COR-L47 (cell line): ENCODE measurements at regions not wholly inside any gene's neighbourhood (a gene's known extent, or its start where the extent isn't known, plus 50 kb on each side); places are given as distances from the start of the nearest gene placed in this dataset.
A peak's percentile ranks its signal among the peaks of the same experiment; 100 is the strongest.

Experiments
- DNase-seq: peaks from one replicate; lab custom pipeline; 2025; lab: John Stamatoyannopoulos, UW

DNA sequence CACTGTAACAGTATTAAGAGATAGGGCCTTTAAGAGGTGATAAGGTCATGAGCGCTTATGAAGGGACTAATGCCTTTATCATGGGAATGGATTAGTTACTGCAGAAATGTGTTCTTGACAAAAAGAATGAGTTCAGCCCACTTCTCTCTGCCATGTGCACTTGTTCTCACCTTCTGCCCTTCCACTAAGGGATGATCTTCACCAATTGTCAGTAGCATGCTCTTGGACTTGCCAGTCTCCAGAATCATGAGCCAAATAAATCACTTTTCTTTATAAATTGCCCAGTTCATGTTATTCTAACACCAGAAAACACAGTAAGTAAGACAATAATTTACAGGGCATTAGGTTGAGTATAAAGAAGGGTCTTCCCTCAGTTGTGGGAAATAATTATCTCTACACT is 189.1 kb downstream of the CRPPA start:
- DNase-seq, result no peak

DNA sequence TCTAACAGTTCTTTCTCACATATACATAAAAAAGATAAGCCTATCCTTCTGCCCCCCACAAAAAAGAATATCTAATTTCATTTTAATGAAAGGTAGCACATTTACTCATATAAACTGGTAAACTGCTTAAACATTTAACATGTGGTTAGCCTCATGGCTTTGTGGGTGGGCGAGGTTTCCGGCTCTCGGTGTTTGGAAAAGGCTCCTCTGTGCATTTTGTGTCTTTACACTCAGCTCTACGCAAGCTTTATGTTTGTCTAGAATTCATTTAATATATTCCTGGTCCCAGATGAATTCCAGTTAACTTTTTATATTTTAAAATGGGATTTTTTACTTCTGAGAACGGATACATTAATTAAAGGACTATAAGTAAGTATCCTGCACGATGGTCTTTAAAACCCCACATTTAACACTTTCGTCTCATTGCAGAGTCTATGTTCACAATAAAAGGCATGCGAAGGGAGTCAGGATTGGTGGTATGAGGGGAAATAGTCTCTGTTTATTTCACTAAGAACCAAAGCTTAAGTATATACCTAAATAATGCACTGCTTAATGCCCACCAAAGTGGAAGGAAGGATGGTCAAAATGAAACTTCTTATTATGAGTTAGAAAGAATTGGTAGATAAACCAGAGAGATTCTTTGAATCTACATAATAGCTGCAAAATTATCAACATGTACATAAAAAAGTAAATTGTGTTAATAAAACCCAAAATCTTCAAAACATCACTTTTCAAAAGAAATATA is 197.2 kb downstream of the CRPPA start:
- DNase-seq, result no peak

DNA sequence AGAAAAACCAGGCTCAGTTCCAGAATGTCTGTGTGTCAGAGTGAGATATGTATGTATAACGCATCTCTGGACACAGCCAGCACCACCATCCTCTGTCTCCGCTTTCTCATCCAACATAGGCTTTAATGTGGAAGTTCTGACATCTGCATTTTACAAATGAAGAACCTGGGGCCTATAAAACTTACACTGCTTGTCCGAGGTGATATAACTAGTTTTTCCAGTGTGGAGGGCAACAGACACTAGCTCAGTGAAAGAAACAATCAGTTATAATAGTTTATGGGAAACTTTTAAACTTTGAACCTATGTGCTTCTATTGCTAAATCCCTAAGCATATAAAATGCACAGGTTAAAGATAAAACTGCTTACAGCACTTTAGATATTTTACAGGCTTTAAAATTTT is 208.7 kb downstream of the CRPPA start:
- no peak for DNase-seq

DNA sequence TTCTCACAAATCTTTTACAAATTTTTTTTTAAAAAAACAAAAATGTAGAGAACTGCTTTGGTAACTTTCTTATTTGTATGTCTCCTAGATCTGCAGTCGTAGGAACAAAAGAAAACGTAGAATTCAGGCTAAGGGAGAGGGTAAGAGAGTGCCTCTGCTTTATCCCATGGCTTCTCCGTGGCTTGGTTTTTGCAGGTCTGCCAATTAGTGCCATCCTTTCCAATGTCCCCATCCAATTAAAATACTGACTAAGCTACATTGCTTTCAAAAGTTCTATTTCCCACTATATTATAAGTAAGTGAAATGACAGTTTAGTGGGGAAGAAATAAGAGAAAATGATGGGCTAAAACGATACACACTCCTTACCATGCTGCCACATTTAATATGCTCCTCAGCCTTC is 209.3 kb downstream of the CRPPA start:
- DNase-seq, result no peak

DNA sequence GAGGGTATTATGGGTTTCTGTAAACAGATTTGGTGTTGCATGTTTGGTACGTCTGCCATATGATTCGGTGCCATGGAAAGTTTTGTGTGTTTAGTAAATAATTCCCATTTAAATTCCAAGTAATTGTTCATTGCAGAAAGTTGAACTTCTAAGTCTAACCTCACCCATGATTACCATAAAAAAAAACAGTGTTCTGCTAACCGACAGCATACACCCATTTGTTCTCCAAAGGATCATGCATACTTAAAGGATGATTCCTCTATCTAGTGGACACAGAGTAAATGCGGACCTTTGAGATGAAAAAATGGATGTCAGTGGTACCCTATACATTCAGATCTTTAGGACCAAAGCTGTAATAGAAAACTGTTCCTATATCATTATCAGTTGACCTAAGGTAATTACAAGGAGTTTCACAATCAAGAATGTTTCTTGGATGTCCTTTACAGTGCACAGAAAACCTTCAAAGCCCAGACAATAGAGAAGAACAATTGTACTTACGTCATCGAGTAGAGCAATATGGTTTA is 209.9 kb downstream of the CRPPA start:
- no peak for DNase-seq

DNA sequence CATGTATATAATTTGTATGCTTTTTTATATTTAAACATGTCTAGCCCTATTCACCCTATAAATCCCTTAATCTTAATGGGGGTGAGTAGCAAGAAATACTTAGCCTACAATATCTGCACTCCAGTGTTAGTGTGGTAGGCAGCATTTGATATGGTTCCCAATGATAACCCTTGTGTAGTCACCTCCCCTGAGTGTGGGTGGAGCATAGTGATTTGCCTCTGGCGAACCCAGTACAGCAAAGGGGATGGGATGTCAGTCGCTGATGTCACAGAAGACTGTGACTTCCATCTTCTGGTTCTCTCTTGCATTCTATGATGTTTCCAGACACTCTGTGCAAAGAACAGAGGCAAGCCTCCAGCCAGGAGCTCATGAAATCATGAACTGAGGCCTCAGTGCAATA is 211.2 kb downstream of the CRPPA start:
- DNase-seq, result no peak

DNA sequence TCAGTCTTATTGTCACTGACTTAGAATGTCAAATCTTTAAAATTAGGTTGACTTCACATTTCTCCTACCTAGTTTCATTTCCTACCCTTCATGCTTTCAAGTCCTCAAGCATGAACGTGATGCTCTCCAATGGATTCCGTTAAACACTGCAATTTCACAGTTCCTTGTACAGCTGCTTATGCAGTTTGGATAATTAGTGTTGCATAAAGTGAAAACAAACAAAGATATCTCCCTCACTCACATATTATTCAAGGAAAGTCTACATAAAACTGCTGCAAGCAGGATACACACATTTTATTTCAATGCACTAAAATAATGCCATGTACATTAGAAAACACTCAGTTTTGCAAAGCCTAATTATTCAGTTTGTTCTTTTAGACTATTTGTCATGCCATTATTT is 214.0 kb downstream of the CRPPA start:
- DNase-seq, result no peak

DNA sequence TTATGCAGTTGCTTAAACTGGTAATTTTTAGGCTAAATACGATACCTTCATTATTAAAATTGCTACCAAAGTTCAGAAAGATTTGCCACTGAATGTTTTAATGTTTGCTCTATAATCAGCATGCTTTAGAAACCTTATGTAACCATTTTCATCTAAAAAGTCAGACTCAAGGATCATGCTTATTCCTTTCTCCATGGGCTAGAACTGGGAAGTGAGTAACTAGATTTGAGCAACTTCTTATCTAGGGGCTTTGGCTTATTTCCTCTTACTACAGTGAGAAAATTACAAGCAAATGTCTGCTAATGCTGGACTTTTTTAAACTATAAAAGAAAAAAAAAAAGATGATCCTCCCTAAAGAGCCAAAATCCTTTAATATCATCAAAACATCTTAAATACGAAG is 215.9 kb downstream of the CRPPA start:
- DNase-seq, result no peak

DNA sequence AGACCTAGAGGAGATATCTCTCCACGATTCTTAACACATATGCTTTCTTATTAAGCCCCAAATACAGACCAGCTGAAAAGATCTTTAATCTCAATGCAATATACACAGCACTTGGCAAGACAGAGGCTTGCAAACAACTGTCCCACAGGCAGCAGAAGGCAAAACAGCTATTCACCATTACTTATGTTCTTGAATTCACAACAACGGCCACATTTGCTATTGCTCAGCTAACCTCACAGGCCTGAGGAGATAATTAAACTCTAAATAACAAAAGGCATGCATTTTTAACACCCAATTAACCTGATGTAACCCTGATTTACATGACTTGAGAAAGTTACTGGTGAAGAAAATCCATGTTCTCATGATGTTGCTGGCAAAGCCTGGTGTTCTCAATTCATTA is 216.4 kb downstream of the CRPPA start:
- DNase-seq, result no peak

DNA sequence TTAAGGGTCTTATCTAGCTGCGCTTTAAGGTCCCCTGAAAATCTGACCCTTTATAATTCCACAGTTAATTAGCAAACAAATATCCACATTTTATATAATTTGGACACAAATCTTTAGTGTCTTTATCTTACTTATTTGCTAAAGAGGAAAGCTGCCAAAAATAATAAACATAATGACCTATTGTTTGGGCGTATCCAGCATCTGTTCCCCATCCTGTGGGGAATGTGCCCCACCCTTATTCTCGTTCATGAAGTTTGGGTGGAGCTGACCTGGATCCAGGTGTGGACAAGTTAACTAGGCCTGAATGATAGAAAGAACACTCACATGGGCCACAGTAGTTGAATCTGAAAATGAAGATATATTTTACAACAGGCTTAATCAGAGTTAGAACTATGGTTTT is 218.3 kb downstream of the CRPPA start:
- DNase-seq, result peak; percentile 41

DNA sequence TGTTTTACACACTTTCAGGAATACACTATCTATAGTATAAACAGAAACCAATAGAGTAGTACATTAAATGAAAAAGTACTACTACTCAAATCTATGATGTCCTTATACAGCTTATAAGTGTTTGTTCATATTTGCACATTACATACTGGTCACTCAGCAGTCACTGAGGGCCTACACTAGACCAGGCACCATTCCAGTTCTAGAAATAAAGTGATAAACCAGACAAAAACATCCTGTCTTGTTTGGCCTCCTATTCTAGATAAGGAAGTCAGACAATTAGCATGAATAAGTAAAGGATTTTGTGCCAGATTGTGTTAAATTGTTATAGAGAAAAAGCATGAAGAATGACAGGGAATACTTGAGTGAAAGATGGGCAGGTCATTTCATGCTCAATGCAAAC is 219.0 kb downstream of the CRPPA start:
- no peak for DNase-seq

DNA sequence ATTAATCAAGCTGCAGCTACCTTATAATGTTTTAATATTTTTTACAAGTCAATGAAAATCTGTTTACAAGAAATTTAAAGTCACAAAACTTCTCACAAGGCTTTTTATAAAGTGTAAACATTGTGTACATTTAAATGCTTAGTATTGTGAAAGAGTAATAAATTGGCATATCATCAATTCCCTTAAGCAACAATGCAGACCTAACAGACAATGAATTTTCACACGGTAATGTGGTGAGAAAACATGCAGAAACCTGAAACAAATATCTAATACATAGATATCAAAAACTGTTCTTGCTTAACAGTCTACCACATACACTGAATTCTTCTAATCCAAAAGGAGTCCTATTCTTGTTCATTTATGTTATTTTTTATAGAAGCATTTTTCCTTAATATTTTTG is 220.7 kb downstream of the CRPPA start:
- no peak for DNase-seq

DNA sequence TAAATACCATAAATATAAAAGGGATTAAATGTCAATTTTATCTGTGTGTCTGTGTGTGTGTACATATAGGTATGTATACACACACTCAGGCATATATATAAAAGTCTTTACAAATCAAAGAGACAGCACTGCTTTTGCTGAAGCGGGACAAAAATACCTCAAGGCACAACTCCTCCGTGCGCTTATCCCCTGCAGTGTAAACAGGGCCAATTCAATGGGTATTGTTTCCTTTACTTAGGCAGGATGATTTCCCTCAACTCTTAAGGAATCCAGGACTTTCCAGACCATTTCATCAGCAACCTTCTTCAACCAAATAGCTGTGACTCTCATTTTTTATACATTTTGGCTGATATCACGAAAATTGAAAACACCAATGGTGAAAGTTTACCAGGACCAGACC is 227.7 kb downstream of the CRPPA start:
- no peak for DNase-seq

DNA sequence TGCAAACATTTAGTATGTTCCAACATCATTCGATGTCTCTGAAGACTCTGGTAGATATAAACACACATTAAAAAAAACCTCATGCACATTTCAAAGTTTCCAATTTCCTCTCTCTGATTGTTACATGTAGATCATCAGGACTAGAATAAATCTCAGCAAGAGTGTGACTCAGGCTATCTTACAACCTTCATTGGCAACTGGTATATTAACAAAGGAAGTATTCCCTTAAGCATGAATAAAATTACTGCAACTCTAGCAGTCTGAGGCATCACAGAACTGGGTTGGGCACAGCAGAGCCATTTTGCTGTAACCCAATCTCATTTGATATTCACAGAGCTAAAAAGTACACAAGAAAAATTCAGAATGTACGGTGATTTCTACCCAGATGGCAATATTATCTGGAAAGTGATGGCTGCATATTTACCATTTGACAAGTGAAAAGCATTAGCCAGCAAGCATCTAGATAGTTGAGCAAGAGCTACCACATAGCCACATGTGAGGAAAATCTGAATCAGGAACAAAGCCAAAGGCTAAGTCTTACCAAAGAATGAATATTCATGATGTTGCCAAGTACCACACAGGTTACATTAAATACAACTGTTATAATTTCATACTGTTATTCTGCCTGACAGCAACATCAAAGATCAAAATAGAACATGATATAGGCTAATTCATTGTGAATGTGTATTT is 232.2 kb downstream of the CRPPA start:
- DNase-seq, result no peak

DNA sequence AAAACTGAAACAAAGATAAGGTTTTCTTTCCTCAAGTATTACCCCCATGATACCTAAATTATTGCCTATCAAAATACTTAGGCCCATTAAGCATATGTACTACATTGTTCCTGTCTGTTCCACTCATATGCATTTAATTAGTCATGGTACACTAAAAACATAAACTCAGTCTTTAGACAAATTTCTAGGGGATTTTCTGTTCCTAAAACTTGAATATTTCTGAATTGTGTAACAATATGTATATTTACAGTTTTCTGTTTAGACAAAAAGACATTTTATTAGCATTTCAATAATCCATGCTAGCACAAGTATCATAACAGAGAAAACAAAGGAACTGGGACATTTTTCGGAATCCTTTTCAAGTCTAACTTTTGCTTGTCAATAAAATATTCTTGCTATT is 234.2 kb downstream of the CRPPA start:
- no peak for DNase-seq

DNA sequence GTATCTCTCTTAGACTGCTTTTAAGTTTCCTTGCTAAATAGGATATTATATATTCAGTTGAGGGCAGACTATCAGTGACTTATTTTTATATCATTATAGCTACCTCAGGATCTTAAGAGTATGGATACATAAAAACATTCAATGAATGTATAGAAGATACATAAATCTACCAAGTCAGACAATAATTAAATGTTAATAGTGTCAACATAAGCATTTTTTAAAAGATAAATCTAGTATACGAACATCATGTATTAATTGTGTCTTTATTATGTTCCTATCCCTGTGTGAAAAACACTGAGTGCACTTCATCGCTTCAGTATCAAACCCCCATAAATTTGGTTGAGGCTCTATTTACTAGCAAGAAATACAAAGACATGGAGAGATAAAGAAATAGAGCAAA is 242.8 kb downstream of the CRPPA start:
- no peak for DNase-seq

DNA sequence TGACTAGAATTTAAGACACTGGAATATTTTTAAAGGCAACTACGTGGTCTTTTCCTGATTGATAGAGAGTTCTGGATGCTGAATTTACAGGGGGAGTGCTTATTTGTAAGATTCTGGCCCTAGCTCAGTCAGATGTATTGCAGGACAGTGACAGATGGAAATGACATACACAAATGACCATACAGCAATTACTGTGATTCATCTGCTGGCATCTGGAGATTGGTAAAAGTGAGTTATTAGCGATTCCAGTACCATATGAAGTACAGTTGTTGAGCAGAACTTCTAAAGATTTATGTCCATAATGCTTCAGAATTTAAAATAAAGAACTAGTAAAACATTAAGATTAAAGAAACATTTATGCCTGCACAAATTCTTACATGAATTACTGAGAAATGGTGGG is 243.2 kb downstream of the CRPPA start:
- DNase-seq, result no peak

DNA sequence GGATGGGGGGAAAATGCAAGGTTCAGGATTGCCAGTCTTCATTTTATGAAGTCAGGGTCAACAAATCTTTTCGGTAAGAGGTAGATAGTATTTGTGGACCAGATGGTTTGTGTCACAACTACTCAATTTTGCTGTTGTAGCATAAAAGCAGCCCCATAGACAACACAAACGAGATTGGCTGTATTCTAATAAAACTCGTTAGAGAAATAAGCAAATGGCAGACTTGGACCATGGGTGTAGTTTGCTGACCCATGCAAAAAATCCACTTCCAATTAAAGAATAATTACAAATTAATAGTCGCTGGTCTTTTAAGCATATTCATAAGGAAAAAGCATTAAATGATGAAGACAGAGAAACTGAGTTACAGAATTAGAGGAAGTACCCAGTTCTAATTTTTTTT is 247.1 kb downstream of the CRPPA start:
- DNase-seq, result no peak

DNA sequence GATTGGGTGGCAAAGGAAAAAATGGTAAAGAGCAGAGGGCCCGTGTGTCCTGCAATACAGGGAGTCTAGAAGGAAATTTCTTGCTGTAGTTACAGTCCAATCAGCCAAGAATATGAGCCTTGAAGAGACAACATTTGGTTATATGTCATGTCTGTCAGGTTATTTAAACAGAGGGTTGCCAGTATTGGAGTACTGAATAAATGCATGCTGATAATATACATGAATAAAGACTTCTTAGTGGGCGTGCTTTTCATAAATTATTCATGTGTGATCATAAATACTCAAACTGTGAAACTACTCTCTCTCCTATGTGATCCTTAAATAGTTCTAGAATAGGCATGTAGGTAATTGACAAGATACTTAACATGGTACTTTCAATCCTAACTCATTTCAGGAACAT is 249.0 kb downstream of the CRPPA start:
- no peak for DNase-seq

DNA sequence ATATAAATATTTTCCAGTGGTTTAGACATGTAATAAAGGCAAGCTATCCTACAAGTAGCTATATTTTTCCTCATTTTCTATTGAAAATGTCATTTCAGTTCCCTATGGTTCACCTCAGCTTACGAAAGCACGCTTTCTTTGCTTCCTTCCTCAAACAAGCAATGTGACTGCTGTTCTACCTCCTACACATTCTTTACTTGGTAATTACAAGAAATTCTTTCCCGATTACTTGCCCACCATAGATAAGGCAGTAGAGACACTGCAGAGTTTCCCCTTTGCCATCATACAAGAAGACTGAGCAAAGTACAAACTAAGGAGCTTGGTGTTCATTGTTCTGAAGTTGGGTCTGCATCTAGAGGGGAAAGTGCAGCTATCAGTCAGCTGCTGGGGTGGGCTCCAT is 249.4 kb downstream of the CRPPA start:
- no peak for DNase-seq

DNA sequence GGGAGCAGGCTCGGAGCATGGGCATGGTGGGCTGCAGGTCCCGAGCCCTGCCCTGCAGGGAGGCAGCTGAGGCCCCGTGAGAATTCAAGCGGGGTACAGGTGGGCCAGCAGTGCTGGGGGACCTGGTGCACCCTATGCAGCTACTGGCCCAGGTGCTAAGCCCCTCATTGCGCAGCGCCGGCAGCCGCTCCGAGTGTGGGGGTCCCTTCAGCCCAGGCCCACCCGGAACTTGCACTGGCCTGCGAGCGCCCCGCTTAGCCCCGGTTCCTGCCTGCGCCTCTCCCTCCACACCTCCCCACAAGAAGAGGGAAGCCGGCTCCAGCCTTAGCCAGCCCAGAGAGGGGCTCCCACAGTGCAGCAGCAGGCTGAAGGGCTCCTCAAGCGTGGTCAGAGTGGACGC is 250.7 kb downstream of the CRPPA start:
- DNase-seq, result no peak

DNA sequence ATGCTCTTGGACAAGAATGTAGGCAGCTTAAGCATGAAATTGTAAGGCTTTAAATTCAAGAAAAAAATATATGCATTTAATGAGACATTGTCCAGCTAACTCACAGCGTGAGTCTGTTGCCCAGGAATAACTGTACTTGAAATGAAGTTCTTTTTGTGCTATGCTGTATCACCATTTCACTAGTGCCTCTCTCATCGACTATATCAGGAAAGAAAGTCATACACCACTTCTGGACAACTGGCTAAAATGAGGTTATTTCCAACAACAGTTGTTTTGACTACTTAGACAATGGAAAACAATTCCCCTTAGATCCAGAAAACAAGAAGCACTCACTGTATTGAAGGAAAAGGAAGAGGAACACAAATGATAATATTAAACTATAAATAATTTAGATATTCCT is 251.8 kb downstream of the CRPPA start:
- DNase-seq, result no peak

DNA sequence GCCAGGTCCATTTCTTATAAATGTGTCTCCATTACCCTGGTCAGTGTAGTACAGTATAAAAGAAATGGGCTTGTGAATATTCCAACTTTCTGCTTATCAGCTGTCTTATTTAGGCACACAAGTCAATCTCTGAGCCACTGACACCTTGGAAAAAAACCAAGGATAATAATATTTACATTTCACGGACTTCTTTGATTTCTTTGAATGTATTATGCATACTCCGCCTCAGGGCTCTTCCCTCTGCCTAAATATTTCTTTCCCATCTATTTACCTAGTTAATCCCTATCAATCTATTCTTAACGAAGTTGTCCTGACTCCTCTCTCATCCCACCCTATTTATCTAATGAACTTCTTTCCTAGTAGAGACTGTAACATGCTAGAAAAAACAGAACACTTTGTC is 253.8 kb downstream of the CRPPA start:
- no peak for DNase-seq

DNA sequence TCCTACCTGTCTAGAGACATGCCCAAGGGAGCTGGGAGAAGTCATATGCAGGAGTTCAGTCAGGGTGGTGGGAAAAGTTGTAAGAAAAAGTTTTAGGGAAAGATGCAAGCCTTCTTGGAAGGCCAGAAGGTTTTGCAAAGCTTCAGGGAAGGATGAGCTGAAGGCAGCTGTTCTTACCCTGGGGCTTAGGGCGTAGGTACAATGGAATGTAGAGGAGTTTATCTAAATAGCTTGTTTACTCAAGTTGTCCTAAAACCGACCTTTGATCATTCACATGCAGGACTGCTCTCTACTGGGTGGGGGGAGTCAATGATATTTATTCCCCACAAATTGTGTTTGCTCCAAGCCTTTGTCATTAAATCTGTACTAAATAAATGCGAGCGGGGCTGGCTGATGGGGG is 277.0 kb downstream of the CRPPA start:
- DNase-seq, result no peak
